ENCODE measurements at regions not wholly inside any gene's neighbourhood (a gene's known extent, or its start where the extent isn't known, plus 50 kb on each side); places are given as distances from the start of the nearest gene placed in this dataset.

GRCh38 chr21:27258742-27259448 is 292.0 kb upstream of the ADAMTS5 start:
- Histone ChIP-seq H3K4me2 (no peak overlapping the region), H3K9me3 (no peaks in the 10 kb centered on the region), H3K4me1 (no peaks in the 10 kb centered on the region), H3K27me3 (no peaks in the 10 kb centered on the region), H3K4me3 (no peak overlapping the region), H3K9ac (no peak overlapping the region), H4K20me1 (no peaks in the 10 kb centered on the region), H3K27ac (no peak overlapping the region), H3K36me3 (no peaks in the 10 kb centered on the region)
- TF ChIP-seq Cebpa-rat (IDR thresholded peaks at IDR 0.05), result no peak

- Histone ChIP-seq H3K27ac (no peak overlapping the region), H3K27me3 (no peaks in the 10 kb centered on the region), H3K36me3 (no peaks in the 10 kb centered on the region), H3K4me1 (no peaks in the 10 kb centered on the region), H4K20me1 (no peaks in the 10 kb centered on the region), H3K9me3 (no peaks in the 10 kb centered on the region), H3K9ac (no peak overlapping the region), H3K4me3 (no peak overlapping the region), H3K4me2 (no peak overlapping the region)
- no peak for TF ChIP-seq Cebpa-rat (IDR thresholded peaks at IDR 0.05)
These were observed 291.1 kb upstream of the ADAMTS5 start for GRCh38 chr21:27257908-27258556.

DNA sequence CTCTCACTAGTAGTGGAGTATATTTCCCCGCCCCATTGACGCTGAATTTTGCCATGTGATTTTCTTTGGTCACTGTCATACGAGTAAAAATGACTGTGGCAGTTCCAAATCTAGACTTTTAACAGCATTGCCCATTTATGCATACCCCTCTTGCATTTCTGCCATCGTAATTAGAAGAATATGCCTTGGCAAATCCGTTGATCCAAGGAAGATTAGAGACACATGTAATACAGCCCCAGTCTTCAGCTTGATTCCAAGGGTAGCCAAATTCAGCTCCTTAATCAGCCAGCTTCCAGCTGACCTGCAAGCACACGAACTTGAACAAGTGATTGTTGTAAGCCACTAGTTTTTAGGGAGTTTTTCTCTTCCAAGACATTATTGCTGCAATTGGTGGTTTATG is 290.3 kb upstream of the ADAMTS5 start:
- no peak overlapping the region for H3K4me2 ChIP-seq
- no peak overlapping the region for H3K27ac ChIP-seq
- no peaks in the 10 kb centered on the region for H3K9me3 ChIP-seq
- no peaks in the 10 kb centered on the region for H4K20me1 ChIP-seq
- no peaks in the 10 kb centered on the region for H3K27me3 ChIP-seq
- no peaks in the 10 kb centered on the region for H3K4me1 ChIP-seq
- no peak for TF ChIP-seq Cebpa-rat (IDR thresholded peaks at IDR 0.05)
- H3K36me3 ChIP-seq, result no peaks in the 10 kb centered on the region
- H3K9ac ChIP-seq, result no peak overlapping the region
- H3K4me3 ChIP-seq, result no peak overlapping the region

GRCh38 chr21:27251752-27252151 is 284.9 kb upstream of the ADAMTS5 start:
- Histone ChIP-seq H3K27me3 (no peaks in the 10 kb centered on the region), H3K4me3 (no peak overlapping the region), H3K27ac (no peak overlapping the region), H3K4me1 (no peaks in the 10 kb centered on the region), H4K20me1 (no peaks in the 10 kb centered on the region), H3K9ac (no peak overlapping the region), H3K36me3 (no peaks in the 10 kb centered on the region), H3K9me3 (no peaks in the 10 kb centered on the region), H3K4me2 (no peak overlapping the region)
- no peak for TF ChIP-seq Cebpa-rat (IDR thresholded peaks at IDR 0.05)

GRCh38 chr21:27250366-27250765 is 283.5 kb upstream of the ADAMTS5 start:
- Histone ChIP-seq H3K4me1 (no peaks in the 10 kb centered on the region), H3K36me3 (no peaks in the 10 kb centered on the region), H3K27me3 (no peaks in the 10 kb centered on the region), H3K9me3 (no peaks in the 10 kb centered on the region), H3K27ac (no peak overlapping the region), H3K4me3 (no peak overlapping the region), H3K9ac (no peak overlapping the region), H3K4me2 (no peak overlapping the region), H4K20me1 (no peaks in the 10 kb centered on the region)
- no peak for TF ChIP-seq Cebpa-rat (IDR thresholded peaks at IDR 0.05)

GRCh38 chr21:27248814-27249213 is 281.9 kb upstream of the ADAMTS5 start:
- H3K4me2 ChIP-seq, result no peak overlapping the region
- H3K27me3 ChIP-seq, result no peaks in the 10 kb centered on the region
- H3K9ac ChIP-seq, result no peak overlapping the region
- no peaks in the 10 kb centered on the region for H3K36me3 ChIP-seq
- H3K4me3 ChIP-seq, result no peak overlapping the region
- no peaks in the 10 kb centered on the region for H3K9me3 ChIP-seq
- TF ChIP-seq Cebpa-rat (IDR thresholded peaks at IDR 0.05), result no peak
- H4K20me1 ChIP-seq, result no peaks in the 10 kb centered on the region
- no peak overlapping the region for H3K27ac ChIP-seq
- H3K4me1 ChIP-seq, result no peaks in the 10 kb centered on the region

DNA sequence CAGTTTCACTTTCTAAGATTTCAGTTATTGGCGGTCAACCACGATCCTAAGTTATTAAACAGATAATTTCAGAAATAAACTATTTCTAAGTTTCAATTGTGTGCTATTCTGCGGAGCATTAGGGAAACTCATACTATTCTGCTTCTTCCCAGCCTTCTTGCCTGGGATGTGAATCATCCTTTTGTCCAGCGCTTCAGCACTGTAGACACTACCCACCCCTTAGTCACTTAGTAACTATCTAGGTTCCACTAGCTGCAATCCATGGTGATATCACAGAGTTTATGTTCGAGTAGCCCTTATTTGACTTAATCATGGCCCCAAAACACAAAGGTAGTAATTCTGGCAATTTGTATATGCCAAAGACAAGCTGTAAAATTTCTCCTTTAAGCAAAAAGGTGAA is 279.9 kb upstream of the ADAMTS5 start:
- Histone ChIP-seq H3K27ac (no peak overlapping the region), H3K36me3 (no peaks in the 10 kb centered on the region), H3K4me1 (no peaks in the 10 kb centered on the region), H3K27me3 (no peaks in the 10 kb centered on the region), H3K4me3 (no peak overlapping the region), H3K4me2 (no peak overlapping the region), H3K9me3 (no peaks in the 10 kb centered on the region), H4K20me1 (no peaks in the 10 kb centered on the region), H3K9ac (no peak overlapping the region)
- TF ChIP-seq Cebpa-rat (IDR thresholded peaks at IDR 0.05), result no peak

DNA sequence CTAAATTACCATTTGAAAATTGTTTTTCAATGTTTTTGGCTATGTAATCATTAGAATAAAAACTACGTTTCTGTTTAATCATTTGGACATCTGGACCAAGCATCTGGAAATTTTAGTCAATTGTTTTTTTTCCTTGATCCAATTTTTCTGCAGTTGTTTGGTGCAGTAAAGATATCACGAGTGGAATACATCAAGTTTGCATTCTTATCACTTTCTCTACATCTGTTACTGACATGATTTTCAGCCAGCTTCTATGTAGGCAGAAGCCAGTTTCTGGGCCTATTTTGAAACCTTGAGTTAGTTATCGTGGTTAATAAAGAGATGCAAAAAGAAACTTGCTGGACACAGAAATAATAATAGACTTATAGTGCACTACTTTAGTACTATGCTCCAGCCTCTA is 277.9 kb upstream of the ADAMTS5 start:
- Histone ChIP-seq H3K4me2 (no peak overlapping the region), H3K9me3 (no peaks in the 10 kb centered on the region), H3K27me3 (no peaks in the 10 kb centered on the region), H3K4me1 (no peaks in the 10 kb centered on the region), H3K4me3 (no peak overlapping the region), H3K9ac (no peak overlapping the region), H3K27ac (no peak overlapping the region), H4K20me1 (no peaks in the 10 kb centered on the region), H3K36me3 (no peaks in the 10 kb centered on the region)
- no peak for TF ChIP-seq Cebpa-rat (IDR thresholded peaks at IDR 0.05)

- Histone ChIP-seq H3K27me3 (no peaks in the 10 kb centered on the region), H3K4me1 (no peaks in the 10 kb centered on the region), H3K27ac (no peak overlapping the region), H3K4me2 (no peak overlapping the region), H4K20me1 (no peaks in the 10 kb centered on the region), H3K36me3 (no peaks in the 10 kb centered on the region), H3K9ac (no peak overlapping the region), H3K4me3 (no peak overlapping the region), H3K9me3 (no peaks in the 10 kb centered on the region)
- TF ChIP-seq Cebpa-rat (IDR thresholded peaks at IDR 0.05), result no peak
These were observed 277.5 kb upstream of the ADAMTS5 start for GRCh38 chr21:27244352-27244751.

- H3K27me3 ChIP-seq, result no peaks in the 10 kb centered on the region
- no peak overlapping the region for H3K9ac ChIP-seq
- H3K4me1 ChIP-seq, result no peaks in the 10 kb centered on the region
- no peaks in the 10 kb centered on the region for H4K20me1 ChIP-seq
- H3K36me3 ChIP-seq, result no peaks in the 10 kb centered on the region
- H3K9me3 ChIP-seq, result no peaks in the 10 kb centered on the region
- H3K4me2 ChIP-seq, result no peak overlapping the region
- no peak overlapping the region for H3K27ac ChIP-seq
- no peak for TF ChIP-seq Cebpa-rat (IDR thresholded peaks at IDR 0.05)
- H3K4me3 ChIP-seq, result no peak overlapping the region
These were observed 274.0 kb upstream of the ADAMTS5 start for GRCh38 chr21:27240839-27241238.

Data from BLaER1 (cell line).